ENCODE measurements at regions not wholly inside any gene's neighbourhood (a gene's known extent, or its start where the extent isn't known, plus 50 kb on each side); places are given as distances from the start of the nearest gene placed in this dataset.
"Not testable (repeated sequence)": the region's sequence is repeated elsewhere in the genome, so short reads cannot be mapped to it uniquely, and the experiment has no call there.

DNA sequence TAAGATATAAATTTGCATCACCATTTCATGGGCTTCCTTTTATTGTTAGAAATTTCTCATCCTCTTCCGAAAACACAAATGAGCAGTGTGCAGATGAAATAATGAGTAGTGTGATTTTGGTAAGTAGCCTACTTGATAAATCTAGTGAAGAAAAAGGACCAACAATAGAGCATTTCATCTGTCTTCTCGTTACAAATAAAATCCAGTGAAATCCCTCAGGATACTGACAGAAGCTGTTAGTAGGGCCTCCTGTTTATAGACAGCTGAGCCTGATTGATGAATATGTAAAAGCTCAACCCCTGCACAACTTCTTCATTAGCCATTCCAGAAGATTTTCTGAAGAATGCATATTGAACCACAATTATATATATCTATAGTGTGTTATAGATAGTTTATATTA, 363.7 kb upstream of the EPHA6 start:
- no peaks in the 10 kb centered on the region for H3K9me3 ChIP-seq
- ATAC-seq (no peak), DNase-seq (no peak)
- H3K27me3 ChIP-seq, result no peaks in the 10 kb centered on the region
- H3K4me3 ChIP-seq, result no peak overlapping the region
- no peak overlapping the region for H3K27ac ChIP-seq
- TF ChIP-seq, protein P1, sequence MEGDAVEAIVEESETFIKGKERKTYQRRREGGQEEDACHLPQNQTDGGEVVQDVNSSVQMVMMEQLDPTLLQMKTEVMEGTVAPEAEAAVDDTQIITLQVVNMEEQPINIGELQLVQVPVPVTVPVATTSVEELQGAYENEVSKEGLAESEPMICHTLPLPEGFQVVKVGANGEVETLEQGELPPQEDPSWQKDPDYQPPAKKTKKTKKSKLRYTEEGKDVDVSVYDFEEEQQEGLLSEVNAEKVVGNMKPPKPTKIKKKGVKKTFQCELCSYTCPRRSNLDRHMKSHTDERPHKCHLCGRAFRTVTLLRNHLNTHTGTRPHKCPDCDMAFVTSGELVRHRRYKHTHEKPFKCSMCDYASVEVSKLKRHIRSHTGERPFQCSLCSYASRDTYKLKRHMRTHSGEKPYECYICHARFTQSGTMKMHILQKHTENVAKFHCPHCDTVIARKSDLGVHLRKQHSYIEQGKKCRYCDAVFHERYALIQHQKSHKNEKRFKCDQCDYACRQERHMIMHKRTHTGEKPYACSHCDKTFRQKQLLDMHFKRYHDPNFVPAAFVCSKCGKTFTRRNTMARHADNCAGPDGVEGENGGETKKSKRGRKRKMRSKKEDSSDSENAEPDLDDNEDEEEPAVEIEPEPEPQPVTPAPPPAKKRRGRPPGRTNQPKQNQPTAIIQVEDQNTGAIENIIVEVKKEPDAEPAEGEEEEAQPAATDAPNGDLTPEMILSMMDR (IDR thresholded peaks at IDR 0.05), result no peak
- no peaks in the 10 kb centered on the region for H3K4me1 ChIP-seq
- intact Hi-C loops (cut with DNase I), result no loop called here
- no peaks in the 10 kb centered on the region for H3K36me3 ChIP-seq

DNA sequence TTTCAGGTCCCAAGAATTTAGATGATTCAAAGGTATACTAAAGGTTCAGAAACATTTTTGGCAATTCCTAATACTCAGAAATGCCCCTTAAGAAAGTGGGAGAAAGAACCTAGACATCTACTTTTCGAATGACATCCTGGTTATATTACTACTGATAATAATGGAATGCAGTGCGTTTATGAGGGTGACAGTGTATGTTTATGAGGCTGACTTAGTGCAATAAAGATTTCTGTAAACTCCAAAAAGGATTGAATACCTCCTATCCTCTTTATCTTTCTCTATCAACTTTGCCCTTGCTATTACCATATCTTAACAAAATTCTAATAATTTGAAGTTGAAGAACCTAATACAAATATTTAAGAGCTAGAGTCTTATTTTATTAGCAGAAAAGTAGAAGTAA, 348.9 kb upstream of the EPHA6 start:
- DNase-seq (no peak), ATAC-seq (no peak)
- H3K4me1 ChIP-seq, result no peaks in the 10 kb centered on the region
- intact Hi-C loops (cut with DNase I), result no loop called here
- H3K27me3 ChIP-seq, result no peaks in the 10 kb centered on the region
- H3K27ac ChIP-seq, result no peak overlapping the region
- no peak overlapping the region for H3K4me3 ChIP-seq
- TF ChIP-seq, protein P1 (IDR thresholded peaks at IDR 0.05), result no peak
- H3K9me3 ChIP-seq, result no peaks in the 10 kb centered on the region
- H3K36me3 ChIP-seq, result no peaks in the 10 kb centered on the region

DNA sequence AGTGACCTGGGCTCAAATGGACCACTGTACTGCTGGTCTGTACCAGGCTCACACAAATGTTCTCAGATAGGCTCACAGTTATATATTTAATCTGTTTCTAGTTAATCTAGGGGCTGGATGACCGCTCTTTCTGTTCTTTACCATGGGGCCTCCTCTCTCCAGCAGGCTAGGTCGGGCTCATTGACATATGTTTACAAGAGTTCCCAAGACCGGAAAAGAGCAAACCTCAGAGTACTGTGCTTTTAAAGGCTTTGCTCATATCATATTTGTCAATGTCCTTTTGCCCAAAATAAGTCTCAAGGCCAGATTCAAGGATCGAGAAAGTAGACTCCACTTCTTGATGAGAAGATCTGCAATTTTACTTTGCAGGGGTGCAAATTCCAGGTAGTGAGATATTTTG, 348.0 kb upstream of the EPHA6 start:
- H3K27me3 ChIP-seq, result no peaks in the 10 kb centered on the region
- DNase-seq, result no peak
- intact Hi-C loops (cut with DNase I), result no loop called here
- no peak for ATAC-seq
- no peak overlapping the region for H3K27ac ChIP-seq
- H3K9me3 ChIP-seq, result no peaks in the 10 kb centered on the region
- no peaks in the 10 kb centered on the region for H3K36me3 ChIP-seq
- H3K4me1 ChIP-seq, result no peaks in the 10 kb centered on the region
- no peak overlapping the region for H3K4me3 ChIP-seq
- TF ChIP-seq, protein P1 (IDR thresholded peaks at IDR 0.05), result no peak

DNA sequence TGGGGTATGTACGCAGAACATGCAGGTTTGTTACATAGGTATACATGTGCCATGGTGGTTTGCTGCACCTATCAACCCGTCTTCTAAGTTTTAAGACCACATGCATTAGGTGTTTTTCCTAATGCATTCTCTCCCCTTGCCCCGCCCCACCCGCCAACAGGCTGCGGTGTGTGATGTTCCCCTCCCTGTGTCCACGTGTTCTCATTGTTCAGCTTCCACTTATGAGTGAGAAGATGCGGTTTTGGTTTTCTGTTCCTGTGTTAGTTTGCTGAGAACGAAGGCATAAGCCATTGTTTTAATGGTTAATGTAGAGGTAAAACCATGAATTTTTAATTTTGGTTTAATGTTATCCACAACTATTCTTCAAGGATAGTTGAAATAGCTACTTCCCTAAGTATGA, 346.8 kb upstream of the EPHA6 start:
- Histone ChIP-seq H3K27me3 (no peaks in the 10 kb centered on the region), H3K4me3 (no peak overlapping the region), H3K4me1 (no peaks in the 10 kb centered on the region), H3K36me3 (no peaks in the 10 kb centered on the region), H3K27ac (no peak overlapping the region), H3K9me3 (no peaks in the 10 kb centered on the region)
- no peak for ATAC-seq
- no peak for DNase-seq
- TF ChIP-seq, protein P1 (IDR thresholded peaks at IDR 0.05), result no peak
- intact Hi-C loops (cut with DNase I), result no loop called here

DNA sequence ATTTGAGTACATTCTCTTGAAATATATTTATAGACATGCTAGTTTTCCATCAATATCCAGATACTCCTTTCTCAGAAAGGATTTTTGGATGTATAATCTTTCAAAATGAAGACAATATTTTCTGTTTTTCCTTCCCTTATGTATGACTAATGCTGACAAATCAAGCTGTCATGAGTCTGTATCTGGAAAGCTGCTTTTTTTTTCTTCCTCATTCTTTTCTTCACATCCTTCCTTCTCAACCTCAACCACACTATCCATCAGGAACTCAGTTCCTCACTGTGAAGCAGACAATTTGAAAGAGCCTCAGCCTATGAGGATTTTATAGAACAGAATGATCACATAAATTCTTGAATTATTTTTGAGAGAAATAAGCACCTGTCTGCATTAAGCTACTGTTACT, 335.9 kb upstream of the EPHA6 start:
- TF ChIP-seq, protein P1 (IDR thresholded peaks at IDR 0.05), result no peak
- no peaks in the 10 kb centered on the region for H3K9me3 ChIP-seq
- no peak for ATAC-seq
- intact Hi-C loops (cut with DNase I), result no loop called here
- no peak overlapping the region for H3K4me3 ChIP-seq
- no peaks in the 10 kb centered on the region for H3K27me3 ChIP-seq
- no peak overlapping the region for H3K27ac ChIP-seq
- DNase-seq, result no peak
- H3K36me3 ChIP-seq, result no peaks in the 10 kb centered on the region
- H3K4me1 ChIP-seq, result no peaks in the 10 kb centered on the region

DNA sequence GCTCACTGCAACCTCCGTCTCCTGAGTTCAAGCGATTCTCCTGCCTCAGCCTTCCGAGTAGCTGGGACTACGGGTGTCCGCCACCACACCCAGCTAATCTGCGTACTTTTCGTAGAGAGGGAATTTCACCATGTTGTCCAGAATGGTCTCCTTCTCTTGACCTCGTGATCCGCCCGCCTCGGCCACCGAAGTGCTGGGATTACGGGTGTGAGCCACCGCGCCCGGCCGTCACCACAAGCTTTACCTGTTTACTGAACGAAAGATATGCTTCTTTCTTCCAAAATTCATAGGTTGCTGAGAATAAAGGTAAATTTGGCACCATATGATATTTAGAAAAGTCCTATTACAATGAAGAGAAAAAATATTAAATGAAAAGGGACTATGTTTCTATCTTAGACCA, 333.5 kb upstream of the EPHA6 start:
- H3K9me3 ChIP-seq, result no peaks in the 10 kb centered on the region
- H3K4me3 ChIP-seq, result no peak overlapping the region
- ATAC-seq, result no peak
- H3K27ac ChIP-seq, result no peak overlapping the region
- no peaks in the 10 kb centered on the region for H3K36me3 ChIP-seq
- TF ChIP-seq, protein P1 (IDR thresholded peaks at IDR 0.05), result no peak
- H3K27me3 ChIP-seq, result no peaks in the 10 kb centered on the region
- H3K4me1 ChIP-seq, result no peaks in the 10 kb centered on the region
- intact Hi-C loops (cut with DNase I), result no loop called here
- DNase-seq, result no peak

DNA sequence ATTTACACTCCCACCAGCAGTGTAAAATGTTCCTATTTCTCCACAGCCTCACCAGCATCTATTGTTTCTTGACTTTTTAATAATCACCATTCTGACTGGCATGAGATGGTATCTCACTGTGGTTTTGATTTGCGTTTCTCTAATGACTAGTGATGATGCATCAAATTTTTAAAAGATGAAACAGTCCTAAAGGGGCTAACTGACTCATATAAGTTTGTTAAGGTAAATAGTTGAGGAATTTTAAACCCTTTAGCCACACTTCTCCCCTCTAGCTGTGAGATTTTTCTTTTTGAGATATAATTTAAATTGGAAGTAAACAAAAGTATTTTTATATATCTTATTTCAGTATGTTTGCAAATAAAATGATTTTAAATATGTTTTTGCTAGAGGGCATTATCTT, 331.2 kb upstream of the EPHA6 start:
- intact Hi-C loops (cut with DNase I); H3K9me3 ChIP-seq; ATAC-seq; DNase-seq; H3K4me1 ChIP-seq; H3K36me3 ChIP-seq; H3K4me3 ChIP-seq; H3K27ac ChIP-seq; H3K27me3 ChIP-seq: not testable (repeated sequence)
